OCI-LY3 (cell line): ENCODE measurements at regions not wholly inside any gene's neighbourhood (a gene's known extent, or its start where the extent isn't known, plus 50 kb on each side); places are given as distances from the start of the nearest gene placed in this dataset.

Source experiments
- H2AFZ ChIP-seq: fragments of 200-600, 300-600 bp; shearing (Covaris generic); 2 replicates; pipeline ENCODE4 v1.6.0; 2014; ENCODE audit warnings: antibody characterized with exemption, low read depth, low read length
- H3K27ac ChIP-seq: fragments of 200-600, 300-600 bp; sonication (generic); 2 replicates; pipeline ENCODE4 v1.5.1; 2014; ENCODE audit warnings: mild to moderate bottlenecking, low read length, moderate library complexity, mixed read lengths
- H3K27me3 ChIP-seq: fragments of 200-600, 300-600 bp; sonication (generic); 2 replicates; pipeline ENCODE4 v1.6.1; 2014; ENCODE audit warnings: low read depth, low read length, mixed read lengths
- H3K36me3 ChIP-seq: fragments of 200-600, 300-600 bp; sonication (generic); replicated peaks from 2 replicates; pipeline ENCODE3; 2014; ENCODE audit warnings: low read depth, low read length, mixed read lengths
- H3K4me1 ChIP-seq: fragments of 300-600, 200-600 bp; sonication (generic); 2 replicates; pipeline ENCODE4 v1.6.1; 2014; ENCODE audit warnings: low read length, mixed read lengths
- H3K4me2 ChIP-seq: fragments of 200-600, 300-600 bp; sonication (generic); 2 replicates; pipeline ENCODE4 v1.6.1; 2014; ENCODE audit warnings: low read length, mixed read lengths
- H3K4me3 ChIP-seq: fragments of 300-600, 200-600 bp; sonication (generic); 2 replicates; pipeline ENCODE4 v1.5.1; 2014; ENCODE audit warnings: antibody characterized with exemption, mild to moderate bottlenecking, low read length, moderate library complexity
- H3K79me2 ChIP-seq: fragments of 300-600, 200-600 bp; shearing (Covaris generic); 2 replicates; pipeline ENCODE4 v1.6.1; 2014; ENCODE audit warnings: mild to moderate bottlenecking, low read length, mixed read lengths
- H3K9ac ChIP-seq: fragments of 300-600, 200-600 bp; shearing (Covaris generic); 2 replicates; pipeline ENCODE4 v1.6.0; 2014; ENCODE audit warnings: mild to moderate bottlenecking, low read length, moderate library complexity
- H3K9me3 ChIP-seq: fragments of 200-600, 300-600 bp; shearing (Covaris generic); 2 replicates; pipeline ENCODE4 v1.6.1; 2014; ENCODE audit warnings: low read length, mixed read lengths; ENCODE audit not compliant: insufficient read depth
- H4K20me1 ChIP-seq: fragments of 200-600, 300-600 bp; sonication (generic); 2 replicates; pipeline ENCODE4 v1.6.1; 2016; ENCODE audit warnings: low read length, mixed read lengths; ENCODE audit not compliant: insufficient read depth
- EZH2phosphoT487 ChIP-seq: fragments of 200-600 bp; shearing (Covaris generic); IDR thresholded peaks from 2 replicates; pipeline ENCODE4 v1.6.1; 2018; ENCODE audit warnings: antibody characterized with exemption, mixed run types, low read depth
- TF ChIP-seq, protein P1 (sequence below): fragments of 200-600, 300-600 bp; sonication (generic); IDR thresholded peaks from 2 replicates; pipeline ENCODE4 v1.5.1; 2014; ENCODE audit warnings: antibody characterized with exemption, low read length, low read depth

DNA sequence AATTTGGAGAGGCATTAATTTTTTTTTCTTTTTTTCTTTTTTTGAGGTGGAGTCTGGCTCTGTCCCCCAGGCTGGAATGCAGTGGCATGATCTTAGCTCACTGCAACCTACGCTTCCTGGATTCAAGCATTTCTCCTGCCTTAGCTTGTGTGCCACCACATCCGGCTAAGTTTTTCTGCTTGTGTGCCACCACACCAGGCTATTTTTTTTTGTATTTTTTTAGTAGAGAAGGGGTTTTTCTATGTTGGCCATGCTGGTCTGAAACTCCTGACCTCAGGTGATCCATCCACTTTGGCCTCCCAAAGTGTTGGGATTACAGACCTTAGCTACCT is 102.0 kb downstream of the TMSB4Y start:
- Histone ChIP-seq H3K9ac (no peak overlapping the region), H3K27me3 (no peaks in the 10 kb centered on the region), H3K27ac (no peak overlapping the region), H3K36me3 (no peaks in the 10 kb centered on the region), H4K20me1 (no peaks in the 10 kb centered on the region), H3K4me2 (no peak overlapping the region), H3K4me3 (no peak overlapping the region), H2AFZ (no peak overlapping the region), H3K4me1 (no peaks in the 10 kb centered on the region), H3K9me3 (no peaks in the 10 kb centered on the region), H3K79me2 (no peaks in the 10 kb centered on the region)
- TF ChIP-seq, protein P1, sequence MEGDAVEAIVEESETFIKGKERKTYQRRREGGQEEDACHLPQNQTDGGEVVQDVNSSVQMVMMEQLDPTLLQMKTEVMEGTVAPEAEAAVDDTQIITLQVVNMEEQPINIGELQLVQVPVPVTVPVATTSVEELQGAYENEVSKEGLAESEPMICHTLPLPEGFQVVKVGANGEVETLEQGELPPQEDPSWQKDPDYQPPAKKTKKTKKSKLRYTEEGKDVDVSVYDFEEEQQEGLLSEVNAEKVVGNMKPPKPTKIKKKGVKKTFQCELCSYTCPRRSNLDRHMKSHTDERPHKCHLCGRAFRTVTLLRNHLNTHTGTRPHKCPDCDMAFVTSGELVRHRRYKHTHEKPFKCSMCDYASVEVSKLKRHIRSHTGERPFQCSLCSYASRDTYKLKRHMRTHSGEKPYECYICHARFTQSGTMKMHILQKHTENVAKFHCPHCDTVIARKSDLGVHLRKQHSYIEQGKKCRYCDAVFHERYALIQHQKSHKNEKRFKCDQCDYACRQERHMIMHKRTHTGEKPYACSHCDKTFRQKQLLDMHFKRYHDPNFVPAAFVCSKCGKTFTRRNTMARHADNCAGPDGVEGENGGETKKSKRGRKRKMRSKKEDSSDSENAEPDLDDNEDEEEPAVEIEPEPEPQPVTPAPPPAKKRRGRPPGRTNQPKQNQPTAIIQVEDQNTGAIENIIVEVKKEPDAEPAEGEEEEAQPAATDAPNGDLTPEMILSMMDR = no peak
- no peak for TF ChIP-seq EZH2phosphoT487

DNA sequence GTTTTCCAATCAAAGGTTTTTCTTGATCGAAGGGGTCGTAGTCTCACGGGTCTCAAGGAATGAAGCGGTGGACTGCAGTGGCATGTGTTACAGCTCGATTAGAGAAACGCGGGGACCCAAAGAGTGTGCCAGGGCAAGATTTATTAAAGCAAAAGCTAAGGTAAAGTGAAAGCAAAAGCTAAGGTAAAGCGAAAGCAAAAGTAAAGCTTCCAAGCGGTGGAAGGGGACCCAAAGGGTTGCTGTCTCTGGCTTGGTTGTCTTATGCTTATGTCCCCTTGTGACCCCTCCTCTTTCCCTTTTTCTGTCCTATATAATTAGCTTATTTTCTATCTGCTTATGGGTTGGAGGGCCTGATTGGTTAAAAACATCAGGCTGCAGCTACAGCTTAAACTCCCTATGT is 126.4 kb downstream of the TMSB4Y start:
- Histone ChIP-seq H3K36me3 (no peaks in the 10 kb centered on the region), H3K27me3 (no peaks in the 10 kb centered on the region), H4K20me1 (no peaks in the 10 kb centered on the region), H3K9me3 (no peaks in the 10 kb centered on the region), H3K4me1 (no peaks in the 10 kb centered on the region), H3K4me2 (no peak overlapping the region), H3K9ac (no peak overlapping the region), H2AFZ (no peak overlapping the region), H3K27ac (no peak overlapping the region), H3K4me3 (no peak overlapping the region), H3K79me2 (no peaks in the 10 kb centered on the region)
- TF ChIP-seq, protein P1 = no peak
- TF ChIP-seq EZH2phosphoT487 = no peak

DNA sequence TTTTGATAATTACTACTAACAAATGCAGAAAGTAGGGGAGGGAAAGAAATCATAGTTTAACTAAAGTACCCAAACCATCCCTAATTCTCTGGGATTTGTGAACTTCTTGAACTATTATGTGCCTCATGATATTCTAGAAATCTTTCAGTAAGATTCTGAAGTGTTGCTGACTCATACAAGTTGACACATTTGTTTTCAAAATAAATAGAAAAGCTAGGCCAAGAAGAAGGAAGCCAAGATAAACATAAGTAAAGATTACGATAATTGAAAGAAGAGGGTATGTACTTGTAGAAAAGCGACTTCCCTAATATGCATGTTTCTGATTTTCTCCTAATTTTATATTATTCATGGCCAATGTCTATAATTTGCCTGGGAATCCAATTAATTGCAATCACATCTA is 140.7 kb downstream of the TMSB4Y start:
- Histone ChIP-seq H3K27me3 (no peaks in the 10 kb centered on the region), H3K4me3 (no peak overlapping the region), H4K20me1 (no peaks in the 10 kb centered on the region), H3K9ac (no peak overlapping the region), H2AFZ (no peak overlapping the region), H3K79me2 (no peaks in the 10 kb centered on the region), H3K27ac (no peak overlapping the region), H3K4me2 (no peak overlapping the region), H3K36me3 (no peaks in the 10 kb centered on the region), H3K4me1 (peaks cover 4% of the 10 kb centered on the region; the same call in 1 of the 2 replicates), H3K9me3 (no peaks in the 10 kb centered on the region)
- TF ChIP-seq, protein P1 = no peak
- no peak for TF ChIP-seq EZH2phosphoT487

DNA sequence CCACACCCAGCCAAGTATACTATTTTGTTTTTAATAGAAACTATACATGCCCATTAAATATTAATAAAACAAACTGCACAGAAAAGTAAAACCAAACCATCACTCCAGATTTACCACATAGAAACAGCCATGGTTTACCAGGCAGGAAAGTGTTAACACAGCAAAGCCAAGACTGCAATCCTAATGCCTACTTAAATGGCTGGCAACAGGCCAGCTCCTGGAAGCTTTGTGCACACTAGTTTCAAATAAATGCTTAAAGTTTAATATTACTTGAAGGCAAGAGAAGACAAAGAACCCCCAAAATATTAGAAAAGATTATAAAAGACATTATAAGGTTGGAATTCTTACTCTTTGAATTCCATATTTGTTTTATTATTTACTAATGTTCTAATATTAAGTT is 141.0 kb downstream of the VCY start:
- no peak overlapping the region for H2AFZ ChIP-seq
- no peak overlapping the region for H3K4me2 ChIP-seq
- TF ChIP-seq, protein P1 = no peak
- peaks cover 4% of the 10 kb centered on the region; the same call in 1 of the 2 replicates for H3K4me1 ChIP-seq
- H3K79me2 ChIP-seq = no peaks in the 10 kb centered on the region
- H3K4me3 ChIP-seq = no peak overlapping the region
- H3K9me3 ChIP-seq = no peaks in the 10 kb centered on the region
- H4K20me1 ChIP-seq = no peaks in the 10 kb centered on the region
- H3K27ac ChIP-seq = no peak overlapping the region
- no peaks in the 10 kb centered on the region for H3K36me3 ChIP-seq
- H3K27me3 ChIP-seq = no peaks in the 10 kb centered on the region
- no peak overlapping the region for H3K9ac ChIP-seq
